ENCODE measurements at regions not wholly inside any gene's neighbourhood (a gene's known extent, or its start where the extent isn't known, plus 50 kb on each side); places are given as distances from the start of the nearest gene placed in this dataset.

- intact Hi-C loops (cut with DNase I), result no loop called here
- 84 to 89% (median 85%) methylated on average over 6 of the region's 6 CpGs for WGBS, 3 donors
Measured at GRCh38 chr3:143182866-143183664, 63.5 kb downstream of the CHST2 start.

GRCh38 chr3:143183665-143183964 lies 64.0 kb downstream of the CHST2 start:
- no peak overlapping the region for H3K27ac ChIP-seq
- H3K4me3 ChIP-seq, result no peak overlapping the region
- 70 to 88% (median 82%) methylated on average over 4 of the region's 4 CpGs for WGBS, 3 donors
- ATAC-seq (no peak), DNase-seq (no peak)
- TF ChIP-seq, protein P1, sequence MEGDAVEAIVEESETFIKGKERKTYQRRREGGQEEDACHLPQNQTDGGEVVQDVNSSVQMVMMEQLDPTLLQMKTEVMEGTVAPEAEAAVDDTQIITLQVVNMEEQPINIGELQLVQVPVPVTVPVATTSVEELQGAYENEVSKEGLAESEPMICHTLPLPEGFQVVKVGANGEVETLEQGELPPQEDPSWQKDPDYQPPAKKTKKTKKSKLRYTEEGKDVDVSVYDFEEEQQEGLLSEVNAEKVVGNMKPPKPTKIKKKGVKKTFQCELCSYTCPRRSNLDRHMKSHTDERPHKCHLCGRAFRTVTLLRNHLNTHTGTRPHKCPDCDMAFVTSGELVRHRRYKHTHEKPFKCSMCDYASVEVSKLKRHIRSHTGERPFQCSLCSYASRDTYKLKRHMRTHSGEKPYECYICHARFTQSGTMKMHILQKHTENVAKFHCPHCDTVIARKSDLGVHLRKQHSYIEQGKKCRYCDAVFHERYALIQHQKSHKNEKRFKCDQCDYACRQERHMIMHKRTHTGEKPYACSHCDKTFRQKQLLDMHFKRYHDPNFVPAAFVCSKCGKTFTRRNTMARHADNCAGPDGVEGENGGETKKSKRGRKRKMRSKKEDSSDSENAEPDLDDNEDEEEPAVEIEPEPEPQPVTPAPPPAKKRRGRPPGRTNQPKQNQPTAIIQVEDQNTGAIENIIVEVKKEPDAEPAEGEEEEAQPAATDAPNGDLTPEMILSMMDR (IDR thresholded peaks at IDR 0.05), result no peak
- H3K36me3 ChIP-seq (ENCODE audit: insufficient read depth in 1 of 2, low read depth in 1 of 2), result no peaks in the 10 kb centered on the region
- intact Hi-C loops (cut with DNase I), result no loop called here
- H3K9me3 ChIP-seq, result no peaks in the 10 kb centered on the region
- H3K27me3 ChIP-seq (ENCODE audit: insufficient read depth in 3 of 3, low read length in 2 of 3), result no peaks in the 10 kb centered on the region
- H3K4me1 ChIP-seq, result no peaks in the 10 kb centered on the region

More at GRCh38 chr3:143182866-143183664, 63.5 kb downstream of the CHST2 start:
- Histone ChIP-seq H3K27me3 (ENCODE audit: insufficient read depth in 3 of 3, low read length in 2 of 3) (no peaks in the 10 kb centered on the region), H3K27ac (no peak overlapping the region), H3K4me1 (no peaks in the 10 kb centered on the region), H3K4me3 (no peak overlapping the region), H3K36me3 (ENCODE audit: insufficient read depth in 1 of 2, low read depth in 1 of 2) (no peaks in the 10 kb centered on the region), H3K9me3 (no peaks in the 10 kb centered on the region)
- ATAC-seq, result no peak
- TF ChIP-seq, protein P1 (IDR thresholded peaks at IDR 0.05), result no peak
- no peak for DNase-seq

GRCh38 chr3:143184099-143184498 lies 64.5 kb downstream of the CHST2 start:
- no peak overlapping the region for H3K4me3 ChIP-seq
- no peaks in the 10 kb centered on the region for H3K9me3 ChIP-seq
- 43 to 67% (median 58%) methylated on average over 1 of the region's 1 CpG for WGBS, 3 donors
- no peaks in the 10 kb centered on the region for H3K27me3 ChIP-seq (ENCODE audit: insufficient read depth in 3 of 3, low read length in 2 of 3)
- H3K4me1 ChIP-seq, result no peaks in the 10 kb centered on the region
- DNase-seq, result no peak
- intact Hi-C loops (cut with DNase I), result no loop called here
- ATAC-seq, result no peak
- no peaks in the 10 kb centered on the region for H3K36me3 ChIP-seq (ENCODE audit: insufficient read depth in 1 of 2, low read depth in 1 of 2)
- TF ChIP-seq, protein P1 (IDR thresholded peaks at IDR 0.05), result no peak
- no peak overlapping the region for H3K27ac ChIP-seq

DNA sequence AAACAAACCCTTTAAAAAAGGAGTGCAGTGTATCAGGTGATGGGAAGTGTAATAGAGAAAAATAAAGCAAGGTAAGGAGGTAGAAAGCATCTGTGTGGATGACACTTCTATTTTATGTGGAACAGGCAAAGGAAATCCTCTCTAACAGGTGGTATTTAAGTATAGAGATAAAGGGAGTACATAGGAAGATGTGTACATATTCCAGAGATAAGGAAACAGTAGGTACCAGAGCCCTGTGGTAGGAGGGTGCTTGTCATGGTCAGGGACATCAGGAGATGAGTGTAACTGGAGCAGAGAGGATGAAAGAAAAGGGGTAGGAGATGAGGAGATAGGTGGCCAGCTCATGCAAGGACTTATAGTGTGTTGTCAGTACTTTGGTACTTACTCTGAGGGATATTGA lies 65.8 kb downstream of the CHST2 start:
- H3K9me3 ChIP-seq, result no peaks in the 10 kb centered on the region
- intact Hi-C loops (cut with DNase I), result no loop called here
- no peaks in the 10 kb centered on the region for H3K4me1 ChIP-seq
- H3K27ac ChIP-seq, result no peak overlapping the region
- no peak for ATAC-seq
- H3K36me3 ChIP-seq (ENCODE audit: insufficient read depth in 1 of 2, low read depth in 1 of 2), result no peaks in the 10 kb centered on the region
- H3K27me3 ChIP-seq (ENCODE audit: insufficient read depth in 3 of 3, low read length in 2 of 3), result no peaks in the 10 kb centered on the region
- no peak for DNase-seq
- H3K4me3 ChIP-seq, result no peak overlapping the region
- TF ChIP-seq, protein P1 (IDR thresholded peaks at IDR 0.05), result no peak

- H3K4me3 ChIP-seq, result no peak overlapping the region
- H3K4me1 ChIP-seq, result no peaks in the 10 kb centered on the region
- no peak overlapping the region for H3K27ac ChIP-seq
- H3K36me3 ChIP-seq (ENCODE audit: insufficient read depth in 1 of 2, low read depth in 1 of 2), result no peaks in the 10 kb centered on the region
- no peaks in the 10 kb centered on the region for H3K9me3 ChIP-seq
- intact Hi-C loops (cut with DNase I), result no loop called here
- no peak for DNase-seq
- no peak for ATAC-seq
- WGBS, 3 donors, result 78 to 91% (median 84%) methylated on average over 1 of the region's 1 CpG
- TF ChIP-seq, protein P1 (IDR thresholded peaks at IDR 0.05), result no peak
- H3K27me3 ChIP-seq (ENCODE audit: insufficient read depth in 3 of 3, low read length in 2 of 3), result no peaks in the 10 kb centered on the region
Measured at GRCh38 chr3:143187111-143187510, 67.5 kb downstream of the CHST2 start.

Measured in psoas muscle (tissue), 7 donors.